ENCODE measurements at regions not wholly inside any gene's neighbourhood (a gene's known extent, or its start where the extent isn't known, plus 50 kb on each side); places are given as distances from the start of the nearest gene placed in this dataset.

DNA sequence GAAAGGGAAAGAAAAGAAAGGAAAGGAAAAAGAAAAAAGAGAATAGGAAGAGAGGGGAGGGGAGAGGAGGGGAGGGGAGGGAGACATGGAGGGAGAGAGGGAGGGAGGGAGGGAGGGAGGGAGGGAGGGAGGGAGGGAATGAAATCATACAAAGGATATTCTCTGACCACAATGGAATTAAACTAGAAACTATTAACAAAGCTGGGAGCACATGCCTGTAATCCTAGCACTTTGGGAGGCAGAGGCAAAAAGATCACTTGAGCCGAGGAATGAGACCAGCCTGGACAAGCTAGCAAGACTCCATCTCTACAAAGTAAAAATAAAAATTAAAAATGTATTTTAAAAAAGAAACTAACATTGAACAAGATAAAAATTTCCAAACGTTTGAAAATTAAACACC, 62.8 kb downstream of the ILRUN start:
- TF ChIP-seq, protein P1, sequence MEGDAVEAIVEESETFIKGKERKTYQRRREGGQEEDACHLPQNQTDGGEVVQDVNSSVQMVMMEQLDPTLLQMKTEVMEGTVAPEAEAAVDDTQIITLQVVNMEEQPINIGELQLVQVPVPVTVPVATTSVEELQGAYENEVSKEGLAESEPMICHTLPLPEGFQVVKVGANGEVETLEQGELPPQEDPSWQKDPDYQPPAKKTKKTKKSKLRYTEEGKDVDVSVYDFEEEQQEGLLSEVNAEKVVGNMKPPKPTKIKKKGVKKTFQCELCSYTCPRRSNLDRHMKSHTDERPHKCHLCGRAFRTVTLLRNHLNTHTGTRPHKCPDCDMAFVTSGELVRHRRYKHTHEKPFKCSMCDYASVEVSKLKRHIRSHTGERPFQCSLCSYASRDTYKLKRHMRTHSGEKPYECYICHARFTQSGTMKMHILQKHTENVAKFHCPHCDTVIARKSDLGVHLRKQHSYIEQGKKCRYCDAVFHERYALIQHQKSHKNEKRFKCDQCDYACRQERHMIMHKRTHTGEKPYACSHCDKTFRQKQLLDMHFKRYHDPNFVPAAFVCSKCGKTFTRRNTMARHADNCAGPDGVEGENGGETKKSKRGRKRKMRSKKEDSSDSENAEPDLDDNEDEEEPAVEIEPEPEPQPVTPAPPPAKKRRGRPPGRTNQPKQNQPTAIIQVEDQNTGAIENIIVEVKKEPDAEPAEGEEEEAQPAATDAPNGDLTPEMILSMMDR (IDR thresholded peaks at IDR 0.05) = no peak
- Histone ChIP-seq H3K27me3 (no peaks in the 10 kb centered on the region), H3K36me3 (no peaks in the 10 kb centered on the region), H3K4me3 (no peak overlapping the region), H3K27ac (no peak overlapping the region), H3K4me1 (no peaks in the 10 kb centered on the region), H3K9me3 (no peaks in the 10 kb centered on the region)
- intact Hi-C loops (cut with DNase I) = no loop called here
- DNase-seq = no peak
- no peak for ATAC-seq

DNA sequence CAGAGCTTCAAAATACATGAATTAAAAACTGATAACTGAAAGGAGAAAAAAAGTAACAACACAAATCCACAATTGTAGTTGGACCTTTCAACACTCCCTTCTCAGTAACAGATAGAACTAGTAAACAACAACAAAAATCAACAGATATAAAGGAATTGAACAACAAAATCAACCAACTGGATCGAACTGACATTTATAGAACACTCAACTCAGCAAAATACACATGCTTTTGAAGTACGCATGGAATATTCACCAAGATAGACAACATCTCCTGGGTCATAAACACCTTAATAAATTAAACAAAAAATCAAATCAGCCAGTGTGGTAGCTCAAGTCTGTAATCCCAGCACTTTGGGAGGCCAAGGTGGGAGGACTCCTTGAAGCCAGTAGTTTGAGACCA, 63.3 kb downstream of the ILRUN start:
- H3K4me3 ChIP-seq = no peak overlapping the region
- no peak for DNase-seq
- no peak for ATAC-seq
- intact Hi-C loops (cut with DNase I) = no loop called here
- H3K36me3 ChIP-seq = no peaks in the 10 kb centered on the region
- no peaks in the 10 kb centered on the region for H3K9me3 ChIP-seq
- no peaks in the 10 kb centered on the region for H3K4me1 ChIP-seq
- H3K27me3 ChIP-seq = no peaks in the 10 kb centered on the region
- no peak overlapping the region for H3K27ac ChIP-seq
- TF ChIP-seq, protein P1 (IDR thresholded peaks at IDR 0.05) = no peak

DNA sequence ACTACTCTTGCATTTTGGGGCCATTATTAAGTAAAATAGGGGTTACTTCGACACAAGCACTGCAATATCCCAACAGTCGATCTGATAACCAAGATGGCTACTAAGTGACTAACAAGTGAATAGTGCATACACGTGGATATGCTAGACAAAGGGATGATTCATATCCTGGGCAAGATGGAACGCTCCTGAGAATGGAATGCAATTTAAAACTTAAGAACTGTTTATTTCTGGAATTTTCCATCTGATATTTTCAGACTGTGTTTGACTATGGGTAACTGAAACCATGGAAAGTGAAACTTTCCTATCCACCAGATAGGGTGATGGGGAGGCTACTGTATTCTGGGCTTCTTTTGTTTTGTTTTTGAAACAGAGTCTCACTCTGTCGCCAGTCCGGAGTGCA, 66.5 kb downstream of the ILRUN start:
- TF ChIP-seq, protein P1 (IDR thresholded peaks at IDR 0.05) = no peak
- Histone ChIP-seq H3K27me3 (no peaks in the 10 kb centered on the region), H3K36me3 (no peaks in the 10 kb centered on the region), H3K9me3 (no peaks in the 10 kb centered on the region), H3K4me3 (no peak overlapping the region), H3K4me1 (no peaks in the 10 kb centered on the region), H3K27ac (no peak overlapping the region)
- intact Hi-C loops (cut with DNase I) = no loop called here
- ATAC-seq (no peak), DNase-seq (no peak)

DNA sequence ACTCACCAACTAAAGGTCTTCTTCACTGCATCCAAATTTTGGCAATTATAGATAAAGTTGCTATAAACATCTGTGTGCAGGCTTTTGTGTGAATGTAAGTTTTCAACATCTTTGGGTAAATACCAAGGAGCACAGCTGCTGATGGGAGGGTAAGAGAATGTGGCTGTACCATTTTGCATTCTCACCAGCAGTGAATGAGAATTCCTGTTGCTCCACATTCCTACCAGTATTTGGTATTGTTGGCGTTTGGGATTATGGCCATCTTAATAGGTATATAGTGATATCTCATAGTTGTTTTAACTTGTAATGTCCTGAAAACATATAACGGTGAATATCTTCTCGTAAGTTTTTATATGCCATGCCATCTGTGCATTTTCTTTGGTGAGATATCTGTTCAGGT, 69.3 kb downstream of the ILRUN start:
- Histone ChIP-seq H3K27me3 (no peaks in the 10 kb centered on the region), H3K4me3 (no peak overlapping the region), H3K27ac (no peak overlapping the region), H3K4me1 (no peaks in the 10 kb centered on the region), H3K36me3 (no peaks in the 10 kb centered on the region), H3K9me3 (no peaks in the 10 kb centered on the region)
- DNase-seq (no peak), ATAC-seq (no peak)
- TF ChIP-seq, protein P1 (IDR thresholded peaks at IDR 0.05) = no peak
- intact Hi-C loops (cut with DNase I) = no loop called here

DNA sequence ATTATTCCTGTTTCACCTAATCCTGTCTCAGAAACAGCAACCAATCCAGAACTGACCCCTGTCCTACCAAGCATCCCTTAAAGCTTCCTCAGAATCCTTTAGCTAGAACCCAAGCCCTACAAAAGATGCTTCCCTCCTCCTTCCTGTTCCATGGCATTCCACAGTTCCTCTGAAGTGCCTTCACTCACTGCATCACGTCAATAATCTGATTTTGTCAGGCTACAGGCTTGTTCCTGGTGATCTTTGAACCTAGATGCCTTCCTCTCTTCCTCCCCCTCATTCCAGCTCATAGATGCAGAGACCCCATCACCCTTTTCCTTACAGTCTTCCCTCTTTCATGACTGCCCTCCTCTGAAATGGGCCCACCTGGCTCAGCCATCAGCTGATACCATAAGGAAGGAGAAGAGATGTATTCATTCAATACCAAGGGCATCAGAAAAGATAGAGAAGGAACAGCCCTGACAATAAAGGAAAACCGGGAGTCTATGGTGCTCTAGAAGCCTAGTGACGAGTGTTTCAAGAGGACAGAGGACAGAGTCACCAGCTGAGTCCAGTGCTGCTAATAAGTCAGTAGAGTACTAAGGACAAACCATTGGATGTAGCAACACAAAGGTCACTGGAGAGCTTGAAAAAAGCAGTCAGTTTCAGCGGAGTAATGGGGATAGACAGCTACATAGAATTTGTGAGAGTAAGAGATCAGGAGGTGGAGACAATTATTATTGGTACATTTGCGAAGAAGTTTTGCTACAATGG, 62.5 kb upstream of the SPDEF start:
- no peaks in the 10 kb centered on the region for H3K4me1 ChIP-seq
- H3K27me3 ChIP-seq = no peaks in the 10 kb centered on the region
- TF ChIP-seq, protein P1 (IDR thresholded peaks at IDR 0.05) = no peak
- no peak for ATAC-seq
- intact Hi-C loops (cut with DNase I) = no loop called here
- H3K27ac ChIP-seq = no peak overlapping the region
- no peak overlapping the region for H3K4me3 ChIP-seq
- no peaks in the 10 kb centered on the region for H3K9me3 ChIP-seq
- no peak for DNase-seq
- H3K36me3 ChIP-seq = no peaks in the 10 kb centered on the region

DNA sequence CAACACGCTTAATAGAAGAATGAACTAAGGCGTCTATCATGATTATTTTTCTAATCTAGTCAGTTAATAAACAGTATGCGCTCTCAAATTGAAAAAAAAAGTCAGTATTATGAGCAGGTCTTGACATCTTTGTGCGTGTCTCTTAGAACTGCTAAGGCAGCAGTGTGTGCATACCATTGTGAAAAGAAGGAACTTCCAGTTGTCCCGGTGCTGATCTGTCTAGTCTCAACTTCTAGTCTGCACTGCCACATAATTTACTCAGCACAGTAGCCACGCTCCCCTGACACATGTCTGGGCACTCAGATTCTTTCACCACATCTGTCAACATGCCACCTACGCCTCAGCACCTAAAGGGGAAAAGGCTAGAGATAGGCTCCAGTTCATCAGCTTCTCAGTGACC, 61.1 kb upstream of the SPDEF start:
- Histone ChIP-seq H3K4me3 (no peak overlapping the region), H3K36me3 (no peaks in the 10 kb centered on the region), H3K27ac (no peak overlapping the region), H3K9me3 (no peaks in the 10 kb centered on the region), H3K27me3 (no peaks in the 10 kb centered on the region), H3K4me1 (no peaks in the 10 kb centered on the region)
- ATAC-seq (no peak), DNase-seq (no peak)
- TF ChIP-seq, protein P1 (IDR thresholded peaks at IDR 0.05) = no peak
- intact Hi-C loops (cut with DNase I) = no loop called here

All from upper lobe of right lung (tissue), 1 donor.